Endometrial microvascular endothelial cells (primary cell): ENCODE measurements at regions not wholly inside any gene's neighbourhood (a gene's known extent, or its start where the extent isn't known, plus 50 kb on each side); places are given as distances from the start of the nearest gene placed in this dataset.

Experiments
- in situ Hi-C: cut with HindIII; loops from 2 replicates; pipeline ENCODE4 v1.10.0; 2017; ENCODE audit warnings: low sequenced_read_pairs, low pct_unique_long_range_greater_than_20kb; ENCODE audit errors: inconsistent ontology term

DNA sequence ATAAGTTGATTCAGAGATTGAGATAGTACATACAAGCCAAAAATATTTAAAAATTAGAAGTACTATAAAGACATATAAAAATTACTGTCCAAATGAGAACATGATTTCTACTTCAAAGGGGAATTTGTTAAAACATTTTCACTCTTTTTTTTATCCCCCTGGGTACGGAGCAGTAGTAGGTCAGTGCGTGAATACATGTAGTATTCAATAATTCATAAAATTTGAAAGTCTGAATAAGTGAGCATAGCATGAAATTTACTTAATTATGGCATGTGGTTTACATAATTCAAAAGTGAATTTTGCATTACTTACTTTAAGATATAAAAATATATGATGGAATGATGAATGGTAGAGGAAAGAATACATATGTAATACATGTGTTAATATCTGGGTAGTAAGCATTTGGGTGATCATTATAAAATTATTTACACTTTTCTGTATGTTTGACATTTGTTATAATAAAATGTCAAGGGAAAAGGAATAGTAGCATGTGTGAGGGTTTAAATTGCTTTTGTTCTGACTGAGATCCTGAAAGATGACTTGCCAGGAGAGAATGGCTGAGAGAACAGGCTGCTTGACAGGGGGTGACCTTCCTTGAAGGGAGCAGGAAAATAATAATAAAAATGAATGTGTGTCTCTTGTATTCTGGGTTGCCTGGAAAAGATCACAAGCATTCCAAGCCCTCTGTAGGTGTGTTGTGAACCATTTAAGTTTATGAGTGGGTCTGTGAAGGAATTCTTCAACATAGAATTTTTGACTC lies 1178.8 kb downstream of the ZPLD1 start:
- in situ Hi-C loops: no loop called here

DNA sequence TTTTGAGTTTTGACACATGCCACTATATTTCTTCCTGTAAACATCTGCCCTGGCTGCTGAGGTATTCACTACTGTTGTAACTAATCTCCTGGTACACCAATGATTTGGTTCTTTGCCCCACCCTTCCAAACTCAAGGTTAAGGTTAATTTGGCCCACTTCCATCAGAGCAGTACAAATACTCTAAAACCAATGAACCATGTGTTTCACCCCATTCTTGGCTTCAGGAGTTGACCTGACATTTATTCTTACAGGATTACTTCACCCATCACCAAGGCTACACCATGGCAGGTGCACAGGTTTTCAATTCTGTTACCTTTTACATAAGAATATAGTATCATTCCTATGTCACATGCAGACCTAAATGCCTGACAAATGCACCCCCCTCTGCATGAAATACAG lies 1179.9 kb downstream of the ZPLD1 start:
- in situ Hi-C loops: no loop called here

DNA sequence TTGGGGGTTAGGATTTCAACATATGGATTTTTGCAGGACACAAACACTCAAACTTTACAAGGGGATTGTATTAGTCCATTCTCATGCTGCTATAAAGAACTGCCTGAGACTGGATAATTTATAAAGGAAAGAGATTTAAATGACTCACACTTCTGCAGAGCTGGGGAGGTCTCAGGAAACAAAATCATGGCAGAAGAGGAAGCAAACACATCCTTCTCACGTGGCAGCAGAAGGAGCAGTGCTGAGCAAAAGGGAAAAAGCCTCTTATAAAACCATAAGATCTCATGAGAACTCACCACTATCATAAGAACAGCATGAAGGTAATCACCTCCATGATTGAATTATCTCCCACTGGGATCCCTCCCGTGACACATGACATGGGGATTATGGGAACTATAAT lies 1183.1 kb downstream of the ZPLD1 start:
- in situ Hi-C loops: no loop called here

DNA sequence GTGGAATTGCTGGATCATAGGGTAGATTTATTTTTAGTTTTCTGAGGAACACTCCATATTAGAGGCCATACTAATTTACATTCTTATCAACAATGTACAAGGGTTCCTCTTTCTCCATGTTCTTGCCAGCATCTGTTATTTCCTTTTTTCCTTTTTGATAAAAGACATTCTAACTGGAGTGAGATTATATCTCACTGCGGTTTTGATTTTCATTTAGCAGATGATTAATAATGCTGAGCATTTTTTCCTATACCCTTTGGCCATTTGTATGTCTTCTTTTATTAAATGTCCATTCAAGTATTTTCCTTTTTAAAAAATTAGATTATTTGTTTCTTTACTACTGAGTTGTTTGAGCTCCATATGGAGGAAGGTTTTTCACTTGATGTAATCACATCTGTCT lies 1189.5 kb downstream of the ZPLD1 start:
- in situ Hi-C loops: no loop called here

DNA sequence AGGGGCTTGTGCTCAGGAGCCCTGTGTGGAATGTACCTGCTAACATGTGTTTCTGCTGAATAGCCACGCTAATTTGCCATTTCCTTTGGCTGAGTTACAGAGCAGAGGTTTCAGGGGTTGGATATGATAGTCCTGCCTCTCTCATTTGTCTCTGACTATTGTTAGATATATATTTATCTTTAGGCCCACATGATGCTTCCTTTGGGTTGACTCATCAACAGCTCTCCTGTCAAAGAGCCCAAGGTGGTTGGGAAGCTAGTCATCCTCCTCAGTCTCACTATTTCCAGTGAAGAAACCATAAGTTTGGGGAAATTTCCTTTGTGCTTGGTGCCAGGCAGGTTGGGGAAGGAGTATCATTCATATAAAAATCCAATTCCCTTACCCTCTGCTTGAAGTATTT lies 1194.6 kb downstream of the ZPLD1 start:
- in situ Hi-C loops: no loop called here

GRCh38 chr3:103644450-103644849 lies 1209.6 kb downstream of the ZPLD1 start:
- in situ Hi-C loops: no loop called here

GRCh38 chr3:103653996-103654395 lies 1219.2 kb downstream of the ZPLD1 start:
- in situ Hi-C loops: no loop called here

GRCh38 chr3:103657756-103658155 lies 1222.9 kb downstream of the ZPLD1 start:
- in situ Hi-C loops: no loop called here

- in situ Hi-C loops: no loop called here
These were observed 1226.0 kb downstream of the ZPLD1 start for GRCh38 chr3:103660810-103661209.

DNA sequence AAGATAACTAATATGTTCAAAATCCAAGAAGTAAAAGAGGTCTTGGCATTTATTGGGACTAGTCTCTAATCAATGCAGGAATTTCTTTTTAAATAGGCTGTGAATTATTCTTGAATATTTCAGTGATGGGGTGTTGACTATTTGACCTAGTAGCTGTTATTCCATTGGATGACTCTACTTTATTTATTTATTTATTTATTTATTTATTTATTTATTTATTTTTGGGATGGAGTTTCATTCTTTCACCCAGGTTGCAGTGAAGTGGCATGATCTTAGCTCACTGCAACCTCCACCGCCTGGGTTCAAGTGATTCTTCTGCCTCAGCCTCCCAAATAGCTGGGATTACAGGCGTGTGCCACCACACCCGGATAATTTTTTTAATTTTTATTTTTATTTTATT lies 1227.8 kb downstream of the ZPLD1 start:
- in situ Hi-C loops: no loop called here

GRCh38 chr3:103672346-103672745 lies 1237.5 kb downstream of the ZPLD1 start:
- in situ Hi-C loops: no loop called here

- in situ Hi-C loops: no loop called here
These were observed 1250.1 kb downstream of the ZPLD1 start for GRCh38 chr3:103684904-103685303.

GRCh38 chr3:103685939-103686338 lies 1251.1 kb downstream of the ZPLD1 start:
- in situ Hi-C loops: no loop called here

GRCh38 chr3:103690536-103690935 lies 1255.7 kb downstream of the ZPLD1 start:
- in situ Hi-C loops: no loop called here

DNA sequence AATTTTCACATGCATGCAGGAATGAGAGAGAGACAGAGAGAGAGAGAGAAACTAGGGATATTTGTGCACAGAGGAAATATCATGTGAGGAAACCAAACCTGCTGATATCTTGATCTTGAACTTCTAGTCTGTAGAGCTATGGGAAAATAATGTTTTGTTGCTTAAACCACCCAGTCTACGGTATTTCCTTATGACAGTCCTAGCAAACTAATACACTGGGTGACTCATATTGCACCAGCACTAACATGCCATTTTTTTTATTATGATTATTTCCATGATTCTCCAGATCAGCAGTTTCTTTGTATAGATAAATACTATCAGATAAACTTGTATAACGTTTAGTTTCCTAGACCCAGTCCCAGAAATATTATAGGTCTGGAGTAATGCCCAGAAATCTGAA lies 1259.0 kb downstream of the ZPLD1 start:
- in situ Hi-C loops: no loop called here

GRCh38 chr3:103698646-103699045 lies 1263.8 kb downstream of the ZPLD1 start:
- in situ Hi-C loops: no loop called here

- in situ Hi-C loops: no loop called here
These were observed 1264.4 kb downstream of the ZPLD1 start for GRCh38 chr3:103699228-103699627.

DNA sequence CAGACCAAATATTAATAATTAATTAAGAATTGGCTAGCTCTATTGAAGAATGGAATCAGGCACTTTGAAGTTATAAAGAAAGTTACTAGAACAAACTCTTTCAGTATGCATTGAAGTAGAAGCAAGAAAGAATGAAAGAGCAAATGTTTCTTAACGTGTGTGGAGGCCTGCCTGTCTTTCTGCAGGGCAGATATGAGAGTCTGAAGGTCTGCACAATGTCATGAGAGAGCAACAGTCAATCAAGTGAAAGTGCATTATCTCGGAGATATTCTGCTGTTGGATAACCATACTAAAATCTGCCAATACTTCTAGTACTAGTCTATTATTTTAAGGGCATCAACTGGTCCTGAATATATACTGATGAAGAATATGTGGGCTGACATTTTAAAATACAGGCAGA lies 1270.8 kb downstream of the ZPLD1 start:
- in situ Hi-C loops: no loop called here

GRCh38 chr3:103706671-103707070 lies 1271.9 kb downstream of the ZPLD1 start:
- in situ Hi-C loops: no loop called here

GRCh38 chr3:103711670-103712069 lies 1276.9 kb downstream of the ZPLD1 start:
- in situ Hi-C loops: no loop called here

DNA sequence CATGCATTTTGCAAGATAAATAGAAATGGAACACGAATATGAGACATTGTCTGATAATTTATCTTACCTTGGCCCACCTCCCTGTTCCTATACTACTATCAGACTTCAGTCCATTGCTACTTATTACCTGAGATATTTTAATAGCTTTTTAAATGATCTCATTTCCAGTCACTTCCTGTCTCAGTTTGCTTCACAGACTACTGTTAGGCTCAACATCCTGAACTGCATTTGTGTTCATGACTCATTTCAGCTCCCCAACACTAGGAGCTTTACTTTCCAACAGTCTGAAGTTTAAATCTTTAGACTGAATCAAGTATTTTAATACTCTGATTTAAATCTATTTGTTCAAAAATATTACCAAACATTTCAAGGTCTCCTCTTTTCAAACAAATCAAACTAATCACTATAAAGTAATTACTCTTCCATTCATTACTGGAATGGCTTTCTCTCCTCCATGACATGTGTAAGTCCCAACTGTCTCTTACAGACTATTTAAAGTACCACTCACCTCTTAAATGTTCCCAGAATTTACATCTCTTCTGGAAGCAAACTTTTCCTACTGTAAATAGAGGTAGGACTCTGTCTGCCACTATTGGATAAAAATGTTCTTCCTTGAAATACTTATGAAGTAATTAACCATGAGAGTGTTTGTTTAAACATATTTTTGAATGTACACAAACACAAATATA lies 1277.6 kb downstream of the ZPLD1 start:
- in situ Hi-C loops: no loop called here
